ENCODE measurements at regions not wholly inside any gene's neighbourhood (a gene's known extent, or its start where the extent isn't known, plus 50 kb on each side); places are given as distances from the start of the nearest gene placed in this dataset.

GRCh38 chrX:79570524-79571240 is 203.5 kb upstream of the ITM2A start:
- H3K4me3 ChIP-seq (ENCODE audit: low read depth, low read length): no peak overlapping the region
- no peak for TF ChIP-seq MAX (IDR thresholded peaks at IDR 0.05; ENCODE audit: low read depth, low read length)

DNA sequence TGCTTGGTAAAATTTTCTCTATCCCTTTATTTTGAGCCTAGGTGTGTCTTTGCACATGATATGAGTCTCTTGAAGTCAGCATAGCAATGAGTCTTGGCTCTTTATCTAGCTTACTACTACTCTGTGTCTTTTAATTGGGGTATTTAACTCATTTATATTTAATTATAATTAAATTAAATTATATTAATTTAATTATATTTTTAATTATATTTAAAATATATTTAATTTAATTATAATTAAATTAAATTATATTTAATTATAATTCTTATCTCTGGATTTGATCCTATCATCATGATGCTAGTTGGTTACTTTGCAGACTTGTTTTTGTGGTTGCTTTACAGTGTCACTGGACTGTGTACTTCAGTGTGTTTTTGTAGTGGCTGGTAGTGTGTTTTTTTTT is 201.2 kb upstream of the ITM2A start:
- TF ChIP-seq CTCF (IDR thresholded peaks at IDR 0.05; ENCODE audit: low read depth, low read length): no peak
- no peak for TF ChIP-seq POLR2A (IDR thresholded peaks at IDR 0.05; ENCODE audit: extremely low read depth, insufficient read length)
- no peak for TF ChIP-seq MAX (IDR thresholded peaks at IDR 0.05; ENCODE audit: low read depth, low read length)
- TF ChIP-seq MYC (IDR thresholded peaks at IDR 0.05; ENCODE audit: low read depth, low read length): no peak
- H3K4me3 ChIP-seq (ENCODE audit: low read depth, low read length): no peak overlapping the region
- no peak for DNase-seq (ENCODE audit: low read depth)

More at GRCh38 chrX:79570524-79571240, 203.5 kb upstream of the ITM2A start:
- DNase-seq (ENCODE audit: low read depth): no peak

- no peak overlapping the region for H3K4me3 ChIP-seq (ENCODE audit: low read depth, low read length)
- DNase-seq (ENCODE audit: low read depth): no peak
- TF ChIP-seq MAX (IDR thresholded peaks at IDR 0.05; ENCODE audit: low read depth, low read length) (no peak), MYC (IDR thresholded peaks at IDR 0.05; ENCODE audit: low read depth, low read length) (no peak), POLR2A (IDR thresholded peaks at IDR 0.05; ENCODE audit: extremely low read depth, insufficient read length) (no peak), CTCF (IDR thresholded peaks at IDR 0.05; ENCODE audit: low read depth, low read length) (no peak)
Observed at GRCh38 chrX:79564362-79564761, 197.2 kb upstream of the ITM2A start.

GRCh38 chrX:79559290-79559689 is 192.2 kb upstream of the ITM2A start:
- no peak for DNase-seq (ENCODE audit: low read depth)

GRCh38 chrX:79557212-79557611 is 190.1 kb upstream of the ITM2A start:
- no peak for DNase-seq (ENCODE audit: low read depth)
- H3K4me3 ChIP-seq (ENCODE audit: low read depth, low read length): no peak overlapping the region
- TF ChIP-seq MYC (IDR thresholded peaks at IDR 0.05; ENCODE audit: low read depth, low read length) (no peak), MAX (IDR thresholded peaks at IDR 0.05; ENCODE audit: low read depth, low read length) (no peak), POLR2A (IDR thresholded peaks at IDR 0.05; ENCODE audit: extremely low read depth, insufficient read length) (no peak), CTCF (IDR thresholded peaks at IDR 0.05; ENCODE audit: low read depth, low read length) (no peak)

More at GRCh38 chrX:79559290-79559689, 192.2 kb upstream of the ITM2A start:
- no peak overlapping the region for H3K4me3 ChIP-seq (ENCODE audit: low read depth, low read length)
- TF ChIP-seq MYC (IDR thresholded peaks at IDR 0.05; ENCODE audit: low read depth, low read length): no peak
- no peak for TF ChIP-seq POLR2A (IDR thresholded peaks at IDR 0.05; ENCODE audit: extremely low read depth, insufficient read length)
- TF ChIP-seq MAX (IDR thresholded peaks at IDR 0.05; ENCODE audit: low read depth, low read length): no peak

- H3K4me3 ChIP-seq (ENCODE audit: low read depth, low read length): no peak overlapping the region
- DNase-seq (ENCODE audit: low read depth): no peak
Observed at GRCh38 chrX:79556800-79557199, 189.7 kb upstream of the ITM2A start.

More at GRCh38 chrX:79556800-79557199, 189.7 kb upstream of the ITM2A start:
- no peak for TF ChIP-seq MYC (IDR thresholded peaks at IDR 0.05; ENCODE audit: low read depth, low read length)
- TF ChIP-seq POLR2A (IDR thresholded peaks at IDR 0.05; ENCODE audit: extremely low read depth, insufficient read length): no peak
- no peak for TF ChIP-seq MAX (IDR thresholded peaks at IDR 0.05; ENCODE audit: low read depth, low read length)
- TF ChIP-seq CTCF (IDR thresholded peaks at IDR 0.05; ENCODE audit: low read depth, low read length): no peak
